GM06990 (cell line): ENCODE measurements at regions not wholly inside any gene's neighbourhood (a gene's known extent, or its start where the extent isn't known, plus 50 kb on each side); places are given as distances from the start of the nearest gene placed in this dataset.

ENCODE experiments used
- DNase-seq: peaks from one replicate; pipeline ENCODE4 v3.0.0-alpha.2; 2011; ENCODE audit not compliant: insufficient read length; ENCODE audit errors: extremely low read depth
- H3K27me3 ChIP-seq: replicated peaks from 2 replicates; pipeline ENCODE4 v1.6.0; 2011; ENCODE audit warnings: low read length; ENCODE audit not compliant: control insufficient read depth, insufficient read depth
- H3K36me3 ChIP-seq: 2 replicates; pipeline ENCODE4 v1.5.1; 2011; ENCODE audit warnings: low read length; ENCODE audit not compliant: control insufficient read depth, insufficient read depth
- H3K4me3 ChIP-seq: replicated peaks from 2 replicates; pipeline ENCODE4 v1.5.1; 2011; ENCODE audit warnings: low read depth, mild to moderate bottlenecking, control low read depth, low read length
- TF ChIP-seq, protein P1 (sequence below): IDR thresholded peaks from 2 replicates; pipeline ENCODE4 v1.5.1; 2011; ENCODE audit warnings: low read length, control low read depth, mild to moderate bottlenecking, inconsistent platforms; ENCODE audit not compliant: insufficient read depth, poor library complexity, severe bottlenecking

GRCh38 chr12:114794049-114794558 is 110.1 kb upstream of the TBX3 start:
- no peaks in the 10 kb centered on the region for H3K27me3 ChIP-seq
- H3K36me3 ChIP-seq, result no peaks in the 10 kb centered on the region
- no peak overlapping the region for H3K4me3 ChIP-seq
- TF ChIP-seq, protein P1, sequence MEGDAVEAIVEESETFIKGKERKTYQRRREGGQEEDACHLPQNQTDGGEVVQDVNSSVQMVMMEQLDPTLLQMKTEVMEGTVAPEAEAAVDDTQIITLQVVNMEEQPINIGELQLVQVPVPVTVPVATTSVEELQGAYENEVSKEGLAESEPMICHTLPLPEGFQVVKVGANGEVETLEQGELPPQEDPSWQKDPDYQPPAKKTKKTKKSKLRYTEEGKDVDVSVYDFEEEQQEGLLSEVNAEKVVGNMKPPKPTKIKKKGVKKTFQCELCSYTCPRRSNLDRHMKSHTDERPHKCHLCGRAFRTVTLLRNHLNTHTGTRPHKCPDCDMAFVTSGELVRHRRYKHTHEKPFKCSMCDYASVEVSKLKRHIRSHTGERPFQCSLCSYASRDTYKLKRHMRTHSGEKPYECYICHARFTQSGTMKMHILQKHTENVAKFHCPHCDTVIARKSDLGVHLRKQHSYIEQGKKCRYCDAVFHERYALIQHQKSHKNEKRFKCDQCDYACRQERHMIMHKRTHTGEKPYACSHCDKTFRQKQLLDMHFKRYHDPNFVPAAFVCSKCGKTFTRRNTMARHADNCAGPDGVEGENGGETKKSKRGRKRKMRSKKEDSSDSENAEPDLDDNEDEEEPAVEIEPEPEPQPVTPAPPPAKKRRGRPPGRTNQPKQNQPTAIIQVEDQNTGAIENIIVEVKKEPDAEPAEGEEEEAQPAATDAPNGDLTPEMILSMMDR, result no peak
- no peak for DNase-seq

DNA sequence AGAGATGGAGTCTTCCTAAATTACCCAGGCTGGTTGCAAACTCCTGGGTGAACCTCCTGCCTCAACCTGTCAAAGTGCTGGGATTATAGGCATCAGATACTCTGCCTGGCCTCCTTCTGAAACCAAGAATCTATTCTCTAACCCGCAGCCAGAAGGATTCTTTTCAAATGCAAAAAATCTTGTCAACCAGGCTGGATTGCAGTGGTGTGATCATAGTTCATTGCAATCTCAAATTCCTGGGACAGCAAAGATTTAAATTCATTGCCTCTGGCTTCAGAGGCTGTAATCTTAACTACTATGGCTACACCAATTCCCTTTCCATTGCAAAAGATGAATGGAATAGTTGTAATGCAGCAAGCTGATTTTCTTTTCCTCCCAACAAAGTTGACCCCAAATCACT is 106.3 kb upstream of the TBX3 start:
- TF ChIP-seq, protein P1, result no peak
- Histone ChIP-seq H3K36me3 (no peaks in the 10 kb centered on the region), H3K4me3 (no peak overlapping the region), H3K27me3 (no peaks in the 10 kb centered on the region)
- no peak for DNase-seq

GRCh38 chr12:114789821-114790220 is 105.8 kb upstream of the TBX3 start:
- TF ChIP-seq, protein P1, result no peak
- Histone ChIP-seq H3K36me3 (no peaks in the 10 kb centered on the region), H3K4me3 (no peak overlapping the region), H3K27me3 (no peaks in the 10 kb centered on the region)
- no peak for DNase-seq

GRCh38 chr12:114789276-114789675 is 105.3 kb upstream of the TBX3 start:
- Histone ChIP-seq H3K36me3 (no peaks in the 10 kb centered on the region), H3K4me3 (no peak overlapping the region), H3K27me3 (no peaks in the 10 kb centered on the region)
- DNase-seq, result no peak
- TF ChIP-seq, protein P1, result no peak

- no peaks in the 10 kb centered on the region for H3K36me3 ChIP-seq
- no peak for DNase-seq
- no peak overlapping the region for H3K4me3 ChIP-seq
- no peaks in the 10 kb centered on the region for H3K27me3 ChIP-seq
- TF ChIP-seq, protein P1, result no peak
Observed at GRCh38 chr12:114784526-114784925, 100.6 kb upstream of the TBX3 start.

- no peaks in the 10 kb centered on the region for H3K27me3 ChIP-seq
- TF ChIP-seq, protein P1, result no peak
- no peaks in the 10 kb centered on the region for H3K36me3 ChIP-seq
- no peak for DNase-seq
- no peak overlapping the region for H3K4me3 ChIP-seq
Observed at GRCh38 chr12:114783089-114783618, 99.2 kb upstream of the TBX3 start.
